GM06990 (cell line): ENCODE measurements at regions not wholly inside any gene's neighbourhood (a gene's known extent, or its start where the extent isn't known, plus 50 kb on each side); places are given as distances from the start of the nearest gene placed in this dataset.

ENCODE experiments used
- DNase-seq: peaks from one replicate; pipeline ENCODE4 v3.0.0-alpha.2; 2011; ENCODE audit not compliant: insufficient read length; ENCODE audit errors: extremely low read depth
- H3K27me3 ChIP-seq: replicated peaks from 2 replicates; pipeline ENCODE4 v1.6.0; 2011; ENCODE audit warnings: low read length; ENCODE audit not compliant: control insufficient read depth, insufficient read depth
- H3K36me3 ChIP-seq: 2 replicates; pipeline ENCODE4 v1.5.1; 2011; ENCODE audit warnings: low read length; ENCODE audit not compliant: control insufficient read depth, insufficient read depth
- H3K4me3 ChIP-seq: replicated peaks from 2 replicates; pipeline ENCODE4 v1.5.1; 2011; ENCODE audit warnings: low read depth, mild to moderate bottlenecking, control low read depth, low read length
- TF ChIP-seq, protein P1 (sequence below): IDR thresholded peaks from 2 replicates; pipeline ENCODE4 v1.5.1; 2011; ENCODE audit warnings: low read length, control low read depth, mild to moderate bottlenecking, inconsistent platforms; ENCODE audit not compliant: insufficient read depth, poor library complexity, severe bottlenecking

GRCh38 chr1:218778257-218779126 is 395.2 kb upstream of the LYPLAL1 start:
- Histone ChIP-seq H3K4me3 (no peak overlapping the region), H3K36me3 (no peaks in the 10 kb centered on the region), H3K27me3 (no peaks in the 10 kb centered on the region)
- TF ChIP-seq, protein P1, sequence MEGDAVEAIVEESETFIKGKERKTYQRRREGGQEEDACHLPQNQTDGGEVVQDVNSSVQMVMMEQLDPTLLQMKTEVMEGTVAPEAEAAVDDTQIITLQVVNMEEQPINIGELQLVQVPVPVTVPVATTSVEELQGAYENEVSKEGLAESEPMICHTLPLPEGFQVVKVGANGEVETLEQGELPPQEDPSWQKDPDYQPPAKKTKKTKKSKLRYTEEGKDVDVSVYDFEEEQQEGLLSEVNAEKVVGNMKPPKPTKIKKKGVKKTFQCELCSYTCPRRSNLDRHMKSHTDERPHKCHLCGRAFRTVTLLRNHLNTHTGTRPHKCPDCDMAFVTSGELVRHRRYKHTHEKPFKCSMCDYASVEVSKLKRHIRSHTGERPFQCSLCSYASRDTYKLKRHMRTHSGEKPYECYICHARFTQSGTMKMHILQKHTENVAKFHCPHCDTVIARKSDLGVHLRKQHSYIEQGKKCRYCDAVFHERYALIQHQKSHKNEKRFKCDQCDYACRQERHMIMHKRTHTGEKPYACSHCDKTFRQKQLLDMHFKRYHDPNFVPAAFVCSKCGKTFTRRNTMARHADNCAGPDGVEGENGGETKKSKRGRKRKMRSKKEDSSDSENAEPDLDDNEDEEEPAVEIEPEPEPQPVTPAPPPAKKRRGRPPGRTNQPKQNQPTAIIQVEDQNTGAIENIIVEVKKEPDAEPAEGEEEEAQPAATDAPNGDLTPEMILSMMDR, result no peak
- DNase-seq, result no peak

- Histone ChIP-seq H3K36me3 (no peaks in the 10 kb centered on the region), H3K27me3 (no peaks in the 10 kb centered on the region)
- TF ChIP-seq, protein P1, result no peak
Measured at GRCh38 chr1:218779341-218780100, 394.2 kb upstream of the LYPLAL1 start.

DNA sequence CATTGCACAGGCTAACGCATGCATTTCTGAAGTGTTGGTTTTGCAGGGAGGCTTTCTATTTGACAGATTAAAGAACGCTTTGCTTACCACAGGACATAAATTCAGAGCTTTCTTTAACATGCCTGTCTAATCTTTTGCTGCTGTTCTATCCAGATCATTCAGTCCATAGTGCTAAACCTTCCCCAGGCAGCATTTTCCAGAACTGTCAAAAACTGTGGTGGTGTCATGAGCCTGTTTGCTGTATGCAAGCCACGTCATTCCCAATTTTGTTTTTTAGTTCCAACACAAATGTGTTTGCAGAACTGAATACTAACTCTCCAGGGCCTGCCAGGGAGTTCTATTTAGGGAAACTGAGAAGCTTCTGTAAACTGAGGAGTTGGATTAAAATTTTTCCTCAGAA is 390.5 kb upstream of the LYPLAL1 start:
- TF ChIP-seq, protein P1, result no peak
- Histone ChIP-seq H3K36me3 (no peaks in the 10 kb centered on the region), H3K27me3 (no peaks in the 10 kb centered on the region), H3K4me3 (no peak overlapping the region)
- DNase-seq, result no peak

More at GRCh38 chr1:218779341-218780100, 394.2 kb upstream of the LYPLAL1 start:
- DNase-seq, result no peak
- no peak overlapping the region for H3K4me3 ChIP-seq

- Histone ChIP-seq H3K27me3 (no peaks in the 10 kb centered on the region), H3K36me3 (no peaks in the 10 kb centered on the region), H3K4me3 (no peak overlapping the region)
- DNase-seq, result no peak
- TF ChIP-seq, protein P1, result no peak
Measured at GRCh38 chr1:218783916-218784315, 389.8 kb upstream of the LYPLAL1 start.

DNA sequence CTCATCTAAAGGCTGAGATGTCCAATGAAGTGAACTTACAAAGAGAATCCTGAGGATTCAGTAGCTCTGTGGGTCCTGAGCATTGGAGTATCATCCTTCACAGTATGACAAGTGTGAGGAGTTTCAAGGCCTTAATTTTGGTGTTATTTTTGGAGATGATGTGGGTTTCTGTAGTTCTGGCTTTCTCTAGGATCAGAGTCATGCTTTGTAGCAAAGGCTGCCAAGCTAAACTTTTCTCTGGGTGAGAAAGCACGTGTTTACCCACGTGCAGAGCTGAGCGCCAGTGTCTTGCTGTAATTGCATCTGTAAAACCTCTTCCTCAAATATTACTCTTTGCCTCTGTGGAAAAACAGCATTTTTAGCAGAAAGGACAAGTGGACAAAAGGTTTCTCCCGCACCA is 387.8 kb upstream of the LYPLAL1 start:
- TF ChIP-seq, protein P1, result no peak
- Histone ChIP-seq H3K36me3 (no peaks in the 10 kb centered on the region), H3K4me3 (no peak overlapping the region), H3K27me3 (no peaks in the 10 kb centered on the region)
- no peak for DNase-seq
